ENCODE measurements at regions not wholly inside any gene's neighbourhood (a gene's known extent, or its start where the extent isn't known, plus 50 kb on each side); places are given as distances from the start of the nearest gene placed in this dataset.

GRCh38 chr5:99105216-99105615 is 176.4 kb upstream of the CHD1 start:
- no peak for DNase-seq

- DNase-seq = peak in 1 of 2 donors; percentile 37
These were observed 175.8 kb upstream of the CHD1 start for GRCh38 chr5:99104538-99105132.

- no peak for DNase-seq
These were observed 173.4 kb upstream of the CHD1 start for GRCh38 chr5:99102073-99102697.

GRCh38 chr5:99099691-99100090 is 170.9 kb upstream of the CHD1 start:
- no peak for DNase-seq

GRCh38 chr5:99089822-99090549 is 161.2 kb upstream of the CHD1 start:
- DNase-seq = no peak

GRCh38 chr5:99088309-99088708 is 159.5 kb upstream of the CHD1 start:
- no peak for DNase-seq

GRCh38 chr5:99083197-99083596 is 154.4 kb upstream of the CHD1 start:
- no peak for DNase-seq

- no peak for DNase-seq
These were observed 152.9 kb upstream of the CHD1 start for GRCh38 chr5:99081711-99082110.

- DNase-seq = no peak
These were observed 148.2 kb upstream of the CHD1 start for GRCh38 chr5:99076723-99077640.

- DNase-seq = no peak
These were observed 144.0 kb upstream of the CHD1 start for GRCh38 chr5:99072846-99073245.

- DNase-seq = no peak
These were observed 142.0 kb upstream of the CHD1 start for GRCh38 chr5:99070822-99071221.

GRCh38 chr5:99070362-99070761 is 141.6 kb upstream of the CHD1 start:
- no peak for DNase-seq

- DNase-seq = no peak
These were observed 140.3 kb upstream of the CHD1 start for GRCh38 chr5:99068944-99069650.

- DNase-seq = no peak
These were observed 134.9 kb upstream of the CHD1 start for GRCh38 chr5:99063737-99064136.

GRCh38 chr5:99061711-99062110 is 132.9 kb upstream of the CHD1 start:
- DNase-seq = no peak

GRCh38 chr5:99061299-99061698 is 132.5 kb upstream of the CHD1 start:
- no peak for DNase-seq

GRCh38 chr5:99060306-99061261 is 131.8 kb upstream of the CHD1 start:
- peak; percentile 78 to 87 for DNase-seq

GRCh38 chr5:99059685-99060084 is 130.9 kb upstream of the CHD1 start:
- no peak for DNase-seq

GRCh38 chr5:99058466-99058865 is 129.7 kb upstream of the CHD1 start:
- DNase-seq = no peak

GRCh38 chr5:99054972-99055371 is 126.2 kb upstream of the CHD1 start:
- DNase-seq = no peak

GRCh38 chr5:99045871-99046270 is 117.1 kb upstream of the CHD1 start:
- DNase-seq = no peak
